COLO829 (cell line): ENCODE measurements at regions not wholly inside any gene's neighbourhood (a gene's known extent, or its start where the extent isn't known, plus 50 kb on each side); places are given as distances from the start of the nearest gene placed in this dataset.
"Not testable (repeated sequence)": the region's sequence is repeated elsewhere in the genome, so short reads cannot be mapped to it uniquely, and the experiment has no call there.

Experiments
- DNase-seq: peaks from one replicate; pipeline ENCODE4 v3.0.0; 2012; ENCODE audit warnings: low spot score

GRCh38 chrX:37509349-37509748, 62.1 kb upstream of the LANCL3 start:
- DNase-seq, result no peak

DNA sequence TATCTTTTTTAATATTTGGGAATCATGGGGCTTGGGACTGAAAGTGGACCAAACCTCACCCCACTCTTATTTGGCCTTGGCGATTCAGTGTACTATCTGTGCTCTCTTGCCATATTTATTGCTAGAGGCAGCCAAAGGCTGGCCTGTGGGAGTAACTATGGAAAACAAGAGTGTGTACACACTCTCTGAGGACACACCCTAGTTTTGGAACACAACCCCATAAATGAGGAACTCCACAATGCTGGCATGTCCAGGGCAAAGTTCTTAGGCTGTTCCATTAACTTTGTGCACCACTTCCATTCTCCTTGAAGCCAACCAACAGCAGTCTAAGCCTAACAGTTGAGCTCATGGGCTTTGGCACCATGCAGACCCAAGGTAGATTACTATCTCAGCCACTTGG, 54.9 kb upstream of the LANCL3 start:
- not testable (repeated sequence) for DNase-seq

- DNase-seq, result not testable (repeated sequence)
Measured at GRCh38 chrX:37519261-37519660, 52.2 kb upstream of the LANCL3 start.

DNA sequence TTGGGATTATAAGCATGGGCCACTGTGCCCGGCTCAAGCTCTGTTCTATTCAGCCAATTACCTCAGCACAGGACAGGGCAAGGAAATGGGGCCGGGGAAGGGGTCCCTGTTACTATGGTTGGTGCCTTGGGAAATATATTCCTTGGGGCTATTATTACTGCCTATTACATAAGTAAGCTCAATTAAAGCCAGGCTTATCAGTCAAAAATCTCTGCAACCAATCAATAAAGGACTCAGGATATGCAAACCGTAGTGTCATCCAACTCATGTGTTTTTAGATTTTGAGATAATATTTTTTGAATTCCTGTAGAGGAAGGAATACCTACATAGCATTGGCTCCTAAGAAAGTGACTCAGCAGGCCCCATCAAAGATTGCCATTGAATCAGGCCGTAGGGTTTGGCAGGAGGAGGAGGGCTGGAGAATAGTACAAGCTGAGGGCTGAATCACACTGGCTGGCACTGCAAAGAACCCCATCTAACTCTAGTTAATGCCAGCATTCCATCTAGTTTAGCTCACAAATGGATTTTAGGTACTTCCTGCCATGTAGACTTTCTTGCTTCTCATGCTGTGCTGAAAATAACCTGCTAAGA, 50.5 kb upstream of the LANCL3 start:
- DNase-seq, result peak; percentile 60
